AG10803 (cell line): ENCODE measurements at regions not wholly inside any gene's neighbourhood (a gene's known extent, or its start where the extent isn't known, plus 50 kb on each side); places are given as distances from the start of the nearest gene placed in this dataset.

Experiments used
- DNase-seq: peaks from one replicate; pipeline ENCODE4 v3.0.0; 2010; ENCODE audit warnings: low read depth
- H3K4me3 ChIP-seq: 2 replicates; pipeline ENCODE4 v1.5.1; 2011; ENCODE audit warnings: mild to moderate bottlenecking, low read length, control low read depth
- CTCF ChIP-seq: conservative IDR thresholded peaks from 2 replicates; pipeline ENCODE4 v1.5.1; 2011; ENCODE audit warnings: mild to moderate bottlenecking, low read length, control low read depth, inconsistent platforms

- no peak for TF ChIP-seq CTCF
- no peak for DNase-seq
- H3K4me3 ChIP-seq = no peak overlapping the region
Observed at GRCh38 chr3:28103861-28104260, 137.6 kb upstream of the CMC1 start.

GRCh38 chr3:28104896-28105534 lies 136.4 kb upstream of the CMC1 start:
- DNase-seq = no peak
- no peak overlapping the region for H3K4me3 ChIP-seq
- TF ChIP-seq CTCF = no peak

- no peak for TF ChIP-seq CTCF
- no peak overlapping the region for H3K4me3 ChIP-seq
- DNase-seq = no peak
Observed at GRCh38 chr3:28109829-28110228, 131.6 kb upstream of the CMC1 start.

GRCh38 chr3:28110869-28111268 lies 130.6 kb upstream of the CMC1 start:
- TF ChIP-seq CTCF = no peak
- no peak overlapping the region for H3K4me3 ChIP-seq
- no peak for DNase-seq

GRCh38 chr3:28114893-28115292 lies 126.5 kb upstream of the CMC1 start:
- no peak for DNase-seq
- H3K4me3 ChIP-seq = no peak overlapping the region
- no peak for TF ChIP-seq CTCF

- no peak for DNase-seq
- TF ChIP-seq CTCF = no peak
- H3K4me3 ChIP-seq = no peak overlapping the region
Observed at GRCh38 chr3:28115316-28115715, 126.1 kb upstream of the CMC1 start.

- no peak overlapping the region for H3K4me3 ChIP-seq
- TF ChIP-seq CTCF = no peak
- DNase-seq = no peak
Observed at GRCh38 chr3:28117598-28117997, 123.8 kb upstream of the CMC1 start.
